ENCODE measurements at regions not wholly inside any gene's neighbourhood (a gene's known extent, or its start where the extent isn't known, plus 50 kb on each side); places are given as distances from the start of the nearest gene placed in this dataset.

GRCh38 chr12:74885775-74886174 is 323.9 kb downstream of the KCNC2 start:
- H3K27me3 Mint-ChIP-seq: no peaks in the 10 kb centered on the region
- peaks cover 21% of the 10 kb centered on the region for H3K4me1 Mint-ChIP-seq
- peaks cover 5% of the 10 kb centered on the region for H3K9me3 Mint-ChIP-seq
- no peaks in the 10 kb centered on the region for H3K36me3 Mint-ChIP-seq (ENCODE audit: low read depth)
- no peak for DNase-seq
- no peak overlapping the region for H3K27ac Mint-ChIP-seq
- ChIA-PET CTCF (no interaction called here), POLR2A (no interaction called here)
- no peak overlapping the region for H3K4me3 Mint-ChIP-seq

- no peak overlapping the region for H3K4me3 Mint-ChIP-seq
These were observed 320.6 kb downstream of the KCNC2 start for GRCh38 chr12:74889073-74889472.

GRCh38 chr12:74889563-74890236 is 319.9 kb downstream of the KCNC2 start:
- Mint-ChIP-seq H3K4me3 (no peak overlapping the region), H3K27me3 (no peaks in the 10 kb centered on the region), H3K9me3 (peaks cover 5% of the 10 kb centered on the region), H3K36me3 (ENCODE audit: low read depth) (no peaks in the 10 kb centered on the region), H3K4me1 (peaks cover 27% of the 10 kb centered on the region), H3K27ac (peak overlapping the region; percentile 68)
- DNase-seq: no peak
- POLR2A ChIA-PET: no interaction called here
- CTCF ChIA-PET: no interaction called here

More at GRCh38 chr12:74889073-74889472, 320.6 kb downstream of the KCNC2 start:
- Mint-ChIP-seq H3K27ac (no peak overlapping the region), H3K4me1 (peaks cover 27% of the 10 kb centered on the region), H3K36me3 (ENCODE audit: low read depth) (no peaks in the 10 kb centered on the region), H3K27me3 (no peaks in the 10 kb centered on the region), H3K9me3 (peaks cover 5% of the 10 kb centered on the region)
- DNase-seq: no peak
- CTCF ChIA-PET: no interaction called here
- POLR2A ChIA-PET: no interaction called here

GRCh38 chr12:74890237-74890599 is 319.4 kb downstream of the KCNC2 start:
- peak; percentile 21 for DNase-seq
- Mint-ChIP-seq H3K27ac (peak overlapping the region; percentile 68), H3K4me3 (no peak overlapping the region), H3K27me3 (no peaks in the 10 kb centered on the region), H3K36me3 (ENCODE audit: low read depth) (no peaks in the 10 kb centered on the region), H3K9me3 (peaks cover 5% of the 10 kb centered on the region), H3K4me1 (peaks cover 27% of the 10 kb centered on the region)
- POLR2A ChIA-PET: no interaction called here
- CTCF ChIA-PET: no interaction called here

GRCh38 chr12:74891083-74891668 is 318.5 kb downstream of the KCNC2 start:
- ChIA-PET CTCF (no interaction called here), POLR2A (no interaction called here)
- Mint-ChIP-seq H3K4me3 (no peak overlapping the region), H3K27me3 (no peaks in the 10 kb centered on the region), H3K36me3 (ENCODE audit: low read depth) (no peaks in the 10 kb centered on the region), H3K27ac (no peak overlapping the region), H3K9me3 (peaks cover 5% of the 10 kb centered on the region), H3K4me1 (peaks cover 27% of the 10 kb centered on the region)
- DNase-seq: no peak

GRCh38 chr12:74892057-74892633 is 317.5 kb downstream of the KCNC2 start:
- Mint-ChIP-seq H3K4me3 (no peak overlapping the region), H3K9me3 (peaks cover 5% of the 10 kb centered on the region), H3K4me1 (peaks cover 30% of the 10 kb centered on the region), H3K27me3 (no peaks in the 10 kb centered on the region), H3K36me3 (ENCODE audit: low read depth) (no peaks in the 10 kb centered on the region), H3K27ac (no peak overlapping the region)
- no peak for DNase-seq
- POLR2A ChIA-PET: interaction anchor here (0.6 to 1.0 kb wide), 2 partner anchors 418 to 592 kb away, joined by 3 read pairs; no protein-coding TSS in a partner anchor
- CTCF ChIA-PET: no interaction called here

- Mint-ChIP-seq H3K36me3 (ENCODE audit: low read depth) (no peaks in the 10 kb centered on the region), H3K4me1 (peaks cover 32% of the 10 kb centered on the region), H3K9me3 (no peaks in the 10 kb centered on the region), H3K27ac (no peak overlapping the region), H3K27me3 (no peaks in the 10 kb centered on the region), H3K4me3 (no peak overlapping the region)
- no peak for DNase-seq
- ChIA-PET CTCF (no interaction called here), POLR2A (no interaction called here)
These were observed 313.5 kb downstream of the KCNC2 start for GRCh38 chr12:74896186-74896585.

GRCh38 chr12:74897425-74898211 is 312.0 kb downstream of the KCNC2 start:
- Mint-ChIP-seq H3K9me3 (no peaks in the 10 kb centered on the region), H3K4me1 (peaks cover 26% of the 10 kb centered on the region), H3K4me3 (peak overlapping the region; percentile 50), H3K36me3 (ENCODE audit: low read depth) (no peaks in the 10 kb centered on the region), H3K27ac (peak overlapping the region; percentile 59), H3K27me3 (no peaks in the 10 kb centered on the region)
- ChIA-PET POLR2A (interaction anchor here (1.2 kb wide), 1 partner anchor 103 kb away, joined by 3 read pairs; no protein-coding TSS in a partner anchor), CTCF (no interaction called here)
- peak; percentile 27 for DNase-seq

GRCh38 chr12:74899031-74899829 is 310.4 kb downstream of the KCNC2 start:
- no peaks in the 10 kb centered on the region for H3K36me3 Mint-ChIP-seq (ENCODE audit: low read depth)
- H3K27ac Mint-ChIP-seq: no peak overlapping the region
- no peaks in the 10 kb centered on the region for H3K27me3 Mint-ChIP-seq
- H3K9me3 Mint-ChIP-seq: no peaks in the 10 kb centered on the region
- DNase-seq: no peak
- H3K4me3 Mint-ChIP-seq: no peak overlapping the region
- CTCF ChIA-PET: no interaction called here
- POLR2A ChIA-PET: no interaction called here
- peaks cover 26% of the 10 kb centered on the region for H3K4me1 Mint-ChIP-seq

- Mint-ChIP-seq H3K4me1 (peaks cover 26% of the 10 kb centered on the region), H3K4me3 (no peak overlapping the region), H3K27me3 (no peaks in the 10 kb centered on the region), H3K27ac (no peak overlapping the region), H3K36me3 (ENCODE audit: low read depth) (no peaks in the 10 kb centered on the region), H3K9me3 (no peaks in the 10 kb centered on the region)
- POLR2A ChIA-PET: no interaction called here
- CTCF ChIA-PET: no interaction called here
- DNase-seq: no peak
These were observed 309.4 kb downstream of the KCNC2 start for GRCh38 chr12:74900232-74900631.

- ChIA-PET POLR2A (no interaction called here), CTCF (no interaction called here)
- Mint-ChIP-seq H3K27me3 (no peaks in the 10 kb centered on the region), H3K36me3 (ENCODE audit: low read depth) (no peaks in the 10 kb centered on the region), H3K27ac (no peak overlapping the region), H3K4me3 (no peak overlapping the region), H3K4me1 (peaks cover 17% of the 10 kb centered on the region), H3K9me3 (no peaks in the 10 kb centered on the region)
- DNase-seq: no peak
These were observed 306.1 kb downstream of the KCNC2 start for GRCh38 chr12:74903522-74903921.

GRCh38 chr12:74906224-74906623 is 303.4 kb downstream of the KCNC2 start:
- Mint-ChIP-seq H3K27ac (no peak overlapping the region), H3K4me3 (no peak overlapping the region), H3K9me3 (no peaks in the 10 kb centered on the region), H3K36me3 (ENCODE audit: low read depth) (no peaks in the 10 kb centered on the region), H3K27me3 (no peaks in the 10 kb centered on the region), H3K4me1 (no peaks in the 10 kb centered on the region)
- DNase-seq: no peak
- ChIA-PET CTCF (no interaction called here), POLR2A (no interaction called here)

GRCh38 chr12:74910831-74911230 is 298.8 kb downstream of the KCNC2 start:
- Mint-ChIP-seq H3K27ac (no peak overlapping the region), H3K4me1 (no peaks in the 10 kb centered on the region), H3K36me3 (ENCODE audit: low read depth) (no peaks in the 10 kb centered on the region), H3K4me3 (no peak overlapping the region), H3K27me3 (no peaks in the 10 kb centered on the region), H3K9me3 (no peaks in the 10 kb centered on the region)
- no peak for DNase-seq
- POLR2A ChIA-PET: no interaction called here
- CTCF ChIA-PET: no interaction called here

All from activated CD4-positive, alpha-beta memory T cell treated with anti-CD3 and anti-CD28 coated beads, Interleukin-2, amount 10 ng/mL, durations not matched to agents 7 days and 5 days (primary cell).